ENCODE measurements at regions not wholly inside any gene's neighbourhood (a gene's known extent, or its start where the extent isn't known, plus 50 kb on each side); places are given as distances from the start of the nearest gene placed in this dataset.

- no TSS peak for BruUV-seq (replicated peaks)
- H3K27me3 Mint-ChIP-seq (ENCODE audit: unreplicated experiment) = no peaks in the 10 kb centered on the region
- H3K9me3 Mint-ChIP-seq (ENCODE audit: low read depth, unreplicated experiment) = peaks cover 19% of the 10 kb centered on the region
- H3K4me1 Mint-ChIP-seq (ENCODE audit: low read depth, unreplicated experiment) = no peaks in the 10 kb centered on the region
- no peaks in the 10 kb centered on the region for H3K36me3 Mint-ChIP-seq (ENCODE audit: insufficient read depth, unreplicated experiment)
- no peak overlapping the region for H3K27ac Mint-ChIP-seq (ENCODE audit: unreplicated experiment)
- intact Hi-C loops (cut with micrococcal nuclease; ENCODE audit: unreplicated experiment) = no loop called here
- H3K4me3 Mint-ChIP-seq (ENCODE audit: low read depth, unreplicated experiment) = no peak overlapping the region
- CTCF ChIA-PET = no interaction called here
- DNase-seq = no peak
- TF ChIP-seq CTCF (IDR thresholded peaks at IDR 0.05; ENCODE audit: unreplicated experiment) = no peak
These were observed 110.6 kb upstream of the ZNF716 start for GRCh38 chr7:57339198-57339944.

- intact Hi-C loops (cut with micrococcal nuclease; ENCODE audit: unreplicated experiment) = no loop called here
- Mint-ChIP-seq H3K36me3 (ENCODE audit: insufficient read depth, unreplicated experiment) (no peaks in the 10 kb centered on the region), H3K4me1 (ENCODE audit: low read depth, unreplicated experiment) (no peaks in the 10 kb centered on the region), H3K27me3 (ENCODE audit: unreplicated experiment) (no peaks in the 10 kb centered on the region), H3K9me3 (ENCODE audit: low read depth, unreplicated experiment) (peaks cover 27% of the 10 kb centered on the region), H3K27ac (ENCODE audit: unreplicated experiment) (no peak overlapping the region), H3K4me3 (ENCODE audit: low read depth, unreplicated experiment) (no peak overlapping the region)
- TF ChIP-seq CTCF (IDR thresholded peaks at IDR 0.05; ENCODE audit: unreplicated experiment) = no peak
- no peak for DNase-seq
- BruUV-seq (replicated peaks) = no TSS peak
- CTCF ChIA-PET = no interaction called here
These were observed 107.0 kb upstream of the ZNF716 start for GRCh38 chr7:57342954-57343353.

- no peaks in the 10 kb centered on the region for H3K4me1 Mint-ChIP-seq (ENCODE audit: low read depth, unreplicated experiment)
- H3K4me3 Mint-ChIP-seq (ENCODE audit: low read depth, unreplicated experiment) = no peak overlapping the region
- CTCF ChIA-PET = no interaction called here
- BruUV-seq (replicated peaks) = no TSS peak
- peaks cover 24% of the 10 kb centered on the region for H3K9me3 Mint-ChIP-seq (ENCODE audit: low read depth, unreplicated experiment)
- H3K27me3 Mint-ChIP-seq (ENCODE audit: unreplicated experiment) = no peaks in the 10 kb centered on the region
- no peaks in the 10 kb centered on the region for H3K36me3 Mint-ChIP-seq (ENCODE audit: insufficient read depth, unreplicated experiment)
- DNase-seq = no peak
- H3K27ac Mint-ChIP-seq (ENCODE audit: unreplicated experiment) = no peak overlapping the region
- intact Hi-C loops (cut with micrococcal nuclease; ENCODE audit: unreplicated experiment) = no loop called here
- no peak for TF ChIP-seq CTCF (IDR thresholded peaks at IDR 0.05; ENCODE audit: unreplicated experiment)
These were observed 105.9 kb upstream of the ZNF716 start for GRCh38 chr7:57343901-57344622.

GRCh38 chr7:57344957-57345356 lies 105.0 kb upstream of the ZNF716 start:
- H3K36me3 Mint-ChIP-seq (ENCODE audit: insufficient read depth, unreplicated experiment) = no peaks in the 10 kb centered on the region
- no peaks in the 10 kb centered on the region for H3K27me3 Mint-ChIP-seq (ENCODE audit: unreplicated experiment)
- H3K4me1 Mint-ChIP-seq (ENCODE audit: low read depth, unreplicated experiment) = no peaks in the 10 kb centered on the region
- H3K9me3 Mint-ChIP-seq (ENCODE audit: low read depth, unreplicated experiment) = peaks cover 27% of the 10 kb centered on the region
- no peak for TF ChIP-seq CTCF (IDR thresholded peaks at IDR 0.05; ENCODE audit: unreplicated experiment)
- no peak overlapping the region for H3K27ac Mint-ChIP-seq (ENCODE audit: unreplicated experiment)
- DNase-seq = no peak
- BruUV-seq (replicated peaks) = no TSS peak
- H3K4me3 Mint-ChIP-seq (ENCODE audit: low read depth, unreplicated experiment) = no peak overlapping the region
- intact Hi-C loops (cut with micrococcal nuclease; ENCODE audit: unreplicated experiment) = no loop called here
- CTCF ChIA-PET = no interaction called here
